ENCODE measurements at regions not wholly inside any gene's neighbourhood (a gene's known extent, or its start where the extent isn't known, plus 50 kb on each side); places are given as distances from the start of the nearest gene placed in this dataset.

DNA sequence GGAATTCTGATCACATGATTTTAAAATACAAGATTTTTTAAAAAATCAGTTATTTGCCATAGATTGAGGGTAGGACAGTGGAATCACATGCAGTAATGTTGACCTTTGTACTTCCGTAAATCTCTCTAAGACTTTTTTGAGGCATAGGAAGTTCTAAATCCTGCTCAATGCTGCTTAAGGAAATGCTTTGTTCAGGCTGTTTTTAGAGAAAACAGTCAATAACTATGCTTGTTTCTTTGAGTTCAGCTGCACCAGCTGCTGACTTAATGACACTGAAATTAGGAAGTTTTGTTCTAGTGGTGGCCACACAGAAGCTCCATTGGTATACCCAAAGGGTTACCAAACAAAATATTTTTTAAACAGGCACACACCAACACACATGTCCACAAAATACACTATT, 60.9 kb downstream of the KLF12 start:
- Mint-ChIP-seq H3K36me3 (ENCODE audit: low read depth) (peaks cover 24% of the 10 kb centered on the region), H3K9me3 (peaks cover 2% of the 10 kb centered on the region), H3K4me3 (no peak overlapping the region), H3K27me3 (ENCODE audit: low read depth) (no peaks in the 10 kb centered on the region), H3K27ac (peak overlapping the region; percentile 32 to 83 (median 75)), H3K4me1 (peaks cover 39% of the 10 kb centered on the region)
- TF ChIP-seq, protein P1, sequence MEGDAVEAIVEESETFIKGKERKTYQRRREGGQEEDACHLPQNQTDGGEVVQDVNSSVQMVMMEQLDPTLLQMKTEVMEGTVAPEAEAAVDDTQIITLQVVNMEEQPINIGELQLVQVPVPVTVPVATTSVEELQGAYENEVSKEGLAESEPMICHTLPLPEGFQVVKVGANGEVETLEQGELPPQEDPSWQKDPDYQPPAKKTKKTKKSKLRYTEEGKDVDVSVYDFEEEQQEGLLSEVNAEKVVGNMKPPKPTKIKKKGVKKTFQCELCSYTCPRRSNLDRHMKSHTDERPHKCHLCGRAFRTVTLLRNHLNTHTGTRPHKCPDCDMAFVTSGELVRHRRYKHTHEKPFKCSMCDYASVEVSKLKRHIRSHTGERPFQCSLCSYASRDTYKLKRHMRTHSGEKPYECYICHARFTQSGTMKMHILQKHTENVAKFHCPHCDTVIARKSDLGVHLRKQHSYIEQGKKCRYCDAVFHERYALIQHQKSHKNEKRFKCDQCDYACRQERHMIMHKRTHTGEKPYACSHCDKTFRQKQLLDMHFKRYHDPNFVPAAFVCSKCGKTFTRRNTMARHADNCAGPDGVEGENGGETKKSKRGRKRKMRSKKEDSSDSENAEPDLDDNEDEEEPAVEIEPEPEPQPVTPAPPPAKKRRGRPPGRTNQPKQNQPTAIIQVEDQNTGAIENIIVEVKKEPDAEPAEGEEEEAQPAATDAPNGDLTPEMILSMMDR (IDR thresholded peaks at IDR 0.05; ENCODE audit: unreplicated experiment in 3 of 3), result no peak

DNA sequence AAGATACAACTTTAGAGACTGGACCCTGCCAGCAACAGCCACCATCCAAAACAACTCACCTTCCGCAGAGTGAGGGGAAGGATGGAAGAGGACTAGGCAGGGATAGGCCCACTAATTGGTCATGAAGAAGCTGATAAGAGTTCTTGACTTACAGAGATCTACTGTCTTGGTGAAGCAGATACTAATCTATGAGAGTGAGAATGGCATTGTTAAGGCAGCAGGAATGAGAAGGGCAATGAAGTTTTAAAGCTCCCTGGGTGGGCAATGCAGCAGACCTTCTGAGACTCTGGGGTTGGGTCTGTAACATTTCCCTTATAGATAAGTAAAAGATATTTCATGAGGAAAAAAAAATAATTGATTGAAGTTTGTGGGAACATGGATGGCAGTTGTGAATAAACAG, 63.7 kb downstream of the KLF12 start:
- H3K36me3 Mint-ChIP-seq (ENCODE audit: low read depth), result peaks cover 24% of the 10 kb centered on the region
- TF ChIP-seq, protein P1 (IDR thresholded peaks at IDR 0.05; ENCODE audit: unreplicated experiment in 3 of 3), result no peak
- H3K4me1 Mint-ChIP-seq, result peaks cover 43% of the 10 kb centered on the region
- no peaks in the 10 kb centered on the region for H3K27me3 Mint-ChIP-seq (ENCODE audit: low read depth)
- H3K4me3 Mint-ChIP-seq, result no peak overlapping the region
- peak overlapping the region in 1 of 3 experiments; percentile 40 for H3K27ac Mint-ChIP-seq
- H3K9me3 Mint-ChIP-seq, result peaks cover 2% of the 10 kb centered on the region

DNA sequence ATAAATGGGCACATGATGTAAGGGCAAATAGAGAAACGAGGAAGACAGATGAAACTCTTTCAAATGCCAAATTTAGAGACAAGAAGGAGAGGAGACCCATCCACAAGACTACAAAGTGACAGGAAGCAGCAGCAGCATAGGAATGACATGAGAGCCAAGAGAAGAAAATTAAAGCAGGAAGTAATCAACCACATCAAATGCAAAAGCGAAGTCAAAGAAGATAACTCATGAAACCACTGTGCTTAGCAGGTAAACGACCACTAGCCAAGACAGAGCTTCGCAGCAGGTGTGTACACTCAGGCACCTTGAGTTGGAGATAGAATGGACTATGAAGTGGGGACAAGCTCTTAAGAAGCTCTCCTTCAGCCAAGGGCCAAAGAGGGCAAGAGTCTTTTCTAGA, 64.1 kb downstream of the KLF12 start:
- Mint-ChIP-seq H3K27me3 (ENCODE audit: low read depth) (no peaks in the 10 kb centered on the region), H3K4me3 (no peak overlapping the region), H3K9me3 (peaks cover 2% of the 10 kb centered on the region)

GRCh38 chr13:74068471-74068870, 65.7 kb downstream of the KLF12 start:
- H3K36me3 Mint-ChIP-seq (ENCODE audit: low read depth), result peaks cover 24% of the 10 kb centered on the region
- peaks cover 42% of the 10 kb centered on the region for H3K4me1 Mint-ChIP-seq
- H3K27ac Mint-ChIP-seq, result no peak overlapping the region
- H3K9me3 Mint-ChIP-seq, result peaks cover 2% of the 10 kb centered on the region
- no peaks in the 10 kb centered on the region for H3K27me3 Mint-ChIP-seq (ENCODE audit: low read depth)
- TF ChIP-seq, protein P1 (IDR thresholded peaks at IDR 0.05; ENCODE audit: unreplicated experiment in 3 of 3), result no peak
- H3K4me3 Mint-ChIP-seq, result no peak overlapping the region

More for the DNA sequence above, 64.1 kb downstream of the KLF12 start:
- Mint-ChIP-seq H3K27ac (peak overlapping the region in 1 of 3 experiments; percentile 0), H3K4me1 (peaks cover 42% of the 10 kb centered on the region), H3K36me3 (ENCODE audit: low read depth) (peaks cover 24% of the 10 kb centered on the region)
- TF ChIP-seq, protein P1 (IDR thresholded peaks at IDR 0.05; ENCODE audit: unreplicated experiment in 3 of 3), result no peak

DNA sequence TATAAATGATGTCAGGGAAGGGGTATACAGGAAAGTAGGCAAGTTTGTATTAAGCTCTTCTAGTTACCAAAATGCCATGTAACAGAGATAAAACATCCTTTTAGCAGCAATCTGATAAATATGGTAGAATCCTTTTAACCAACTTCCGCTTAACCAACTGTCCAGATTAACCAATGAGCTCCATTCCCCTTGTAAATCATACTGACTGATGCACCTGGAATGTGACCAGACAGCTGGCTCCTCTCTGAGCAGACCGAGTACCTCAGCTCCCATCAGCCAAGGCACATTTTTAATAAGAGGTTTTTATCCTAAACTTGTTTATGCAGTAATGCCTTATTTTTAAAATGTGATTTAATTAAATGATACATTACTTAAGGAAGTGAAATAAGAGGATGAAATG, 66.4 kb downstream of the KLF12 start:
- Mint-ChIP-seq H3K36me3 (ENCODE audit: low read depth) (peaks cover 20% of the 10 kb centered on the region), H3K4me3 (no peak overlapping the region), H3K27me3 (ENCODE audit: low read depth) (no peaks in the 10 kb centered on the region), H3K27ac (peak overlapping the region in 1 of 3 experiments; percentile 84), H3K4me1 (peaks cover 42% of the 10 kb centered on the region), H3K9me3 (no peaks in the 10 kb centered on the region)
- TF ChIP-seq, protein P1 (IDR thresholded peaks at IDR 0.05; ENCODE audit: unreplicated experiment in 3 of 3), result no peak

DNA sequence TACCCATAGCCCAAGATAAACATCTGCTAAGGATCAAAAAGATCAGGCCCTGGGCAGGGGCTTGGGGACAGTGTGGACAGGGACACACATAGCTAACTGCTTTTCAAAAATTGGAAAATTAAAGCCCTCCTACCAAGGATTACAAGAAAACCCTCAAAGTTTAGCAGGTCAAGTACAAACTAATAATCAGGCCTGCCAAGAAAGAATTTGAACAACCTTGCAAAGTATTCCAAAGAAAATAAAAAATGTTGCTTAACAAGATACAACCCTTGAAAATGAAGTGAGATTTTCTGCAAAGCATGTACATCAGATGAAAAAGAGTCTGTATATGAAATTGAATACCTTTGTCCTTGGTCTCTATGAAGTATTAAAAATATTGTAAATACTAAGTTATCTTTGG, 67.3 kb downstream of the KLF12 start:
- no peaks in the 10 kb centered on the region for H3K9me3 Mint-ChIP-seq
- H3K4me3 Mint-ChIP-seq, result no peak overlapping the region
- H3K36me3 Mint-ChIP-seq (ENCODE audit: low read depth), result peaks cover 18% of the 10 kb centered on the region
- H3K4me1 Mint-ChIP-seq, result peaks cover 50% of the 10 kb centered on the region
- TF ChIP-seq, protein P1 (IDR thresholded peaks at IDR 0.05; ENCODE audit: unreplicated experiment in 3 of 3), result no peak
- H3K27me3 Mint-ChIP-seq (ENCODE audit: low read depth), result no peaks in the 10 kb centered on the region
- H3K27ac Mint-ChIP-seq, result peak overlapping the region in 2 of 3 experiments; percentile 71 to 84

Measured in nephron (organoid).